HG03045 (cell line): ENCODE measurements at regions not wholly inside any gene's neighbourhood (a gene's known extent, or its start where the extent isn't known, plus 50 kb on each side); places are given as distances from the start of the nearest gene placed in this dataset.
"Not testable (repeated sequence)": the region's sequence is repeated elsewhere in the genome, so short reads cannot be mapped to it uniquely, and the experiment has no call there.

Experiments
- ATAC-seq: cut with Tn5 transposase; IDR thresholded peaks from one replicate; pipeline ENCODE4 v1.9.1; 2021; ENCODE audit warnings: mild to moderate bottlenecking, moderate library complexity; ENCODE audit not compliant: unreplicated experiment

- ATAC-seq, result not testable (repeated sequence)
Measured at GRCh38 chr9:85792057-85792456, 50.3 kb upstream of the AGTPBP1 start.

GRCh38 chr9:85802978-85803695, 61.4 kb upstream of the AGTPBP1 start:
- ATAC-seq, result not testable (repeated sequence)

GRCh38 chr9:85804847-85805133, 63.0 kb upstream of the AGTPBP1 start:
- not testable (repeated sequence) for ATAC-seq

GRCh38 chr9:85805134-85806005, 63.6 kb upstream of the AGTPBP1 start:
- ATAC-seq, result peak; percentile 82

- ATAC-seq, result not testable (repeated sequence)
Measured at GRCh38 chr9:85808329-85808728, 66.6 kb upstream of the AGTPBP1 start.

- not testable (repeated sequence) for ATAC-seq
Measured at GRCh38 chr9:85813388-85813787, 71.6 kb upstream of the AGTPBP1 start.

- ATAC-seq, result not testable (repeated sequence)
Measured at GRCh38 chr9:85814800-85815199, 73.0 kb upstream of the AGTPBP1 start.

GRCh38 chr9:85818971-85819370, 77.2 kb upstream of the AGTPBP1 start:
- not testable (repeated sequence) for ATAC-seq

GRCh38 chr9:85820598-85820997, 78.8 kb upstream of the AGTPBP1 start:
- not testable (repeated sequence) for ATAC-seq

- ATAC-seq, result not testable (repeated sequence)
Measured at GRCh38 chr9:85824949-85825348, 83.2 kb upstream of the AGTPBP1 start.

GRCh38 chr9:85834591-85834990, 92.8 kb upstream of the AGTPBP1 start:
- not testable (repeated sequence) for ATAC-seq

- not testable (repeated sequence) for ATAC-seq
Measured at GRCh38 chr9:85843949-85844348, 97.0 kb upstream of the NAA35 start.

GRCh38 chr9:85847782-85848181, 93.2 kb upstream of the NAA35 start:
- ATAC-seq, result not testable (repeated sequence)

GRCh38 chr9:85858056-85858750, 82.7 kb upstream of the NAA35 start:
- no peak for ATAC-seq

- ATAC-seq, result no peak
Measured at GRCh38 chr9:85859765-85860164, 81.2 kb upstream of the NAA35 start.

- ATAC-seq, result not testable (repeated sequence)
Measured at GRCh38 chr9:85861882-85862281, 79.1 kb upstream of the NAA35 start.

GRCh38 chr9:85863875-85864274, 77.1 kb upstream of the NAA35 start:
- no peak for ATAC-seq

- ATAC-seq, result no peak
Measured at GRCh38 chr9:85871008-85871407, 69.9 kb upstream of the NAA35 start.

GRCh38 chr9:85871683-85872082, 69.3 kb upstream of the NAA35 start:
- ATAC-seq, result not testable (repeated sequence)

GRCh38 chr9:85872463-85872862, 68.5 kb upstream of the NAA35 start:
- ATAC-seq, result no peak

GRCh38 chr9:85876628-85877027, 64.3 kb upstream of the NAA35 start:
- ATAC-seq, result no peak
